ENCODE measurements at regions not wholly inside any gene's neighbourhood (a gene's known extent, or its start where the extent isn't known, plus 50 kb on each side); places are given as distances from the start of the nearest gene placed in this dataset.

DNA sequence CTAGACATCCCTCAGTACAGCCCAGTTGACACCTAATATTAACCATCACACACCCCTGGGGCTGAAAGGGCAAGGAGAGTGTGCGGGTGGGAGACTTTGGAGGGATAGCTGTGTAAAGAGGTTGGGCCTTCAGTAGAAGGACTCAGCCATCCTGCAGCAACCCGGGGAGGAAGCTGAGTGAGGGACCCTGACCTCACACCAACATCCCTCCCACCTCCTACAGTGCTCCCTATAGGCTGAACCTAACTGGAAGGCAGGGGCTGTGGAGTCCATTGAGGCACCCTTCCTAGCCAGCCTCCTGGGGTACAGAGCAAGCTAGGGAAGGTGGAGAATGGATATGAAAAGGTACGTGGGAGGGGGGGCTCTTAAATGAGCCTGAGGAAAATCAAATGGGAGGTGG is 276.3 kb downstream of the PTTG2 start:
- Histone ChIP-seq H3K4me1 (ENCODE audit: insufficient read depth, low read length, poor library complexity, severe bottlenecking) (no peaks in the 10 kb centered on the region), H3K9me3 (ENCODE audit: low read depth, low read length, poor library complexity, severe bottlenecking) (no peaks in the 10 kb centered on the region), H3K36me3 (ENCODE audit: insufficient read depth, low read length, poor library complexity, severe bottlenecking) (no peaks in the 10 kb centered on the region), H3K4me3 (ENCODE audit: low read depth, low read length, poor library complexity, severe bottlenecking) (no peak overlapping the region), H3K27ac (ENCODE audit: low read depth, low read length, poor library complexity, severe bottlenecking) (no peak overlapping the region), H3K27me3 (replicated peaks; ENCODE audit: insufficient read depth, low read depth, low read length, poor library complexity) (no peaks in the 10 kb centered on the region)
- ChIA-PET POLR2A (ENCODE audit: low non-redundant PET) (no interaction called here), CTCF (no interaction called here)
- intact Hi-C loops (cut with micrococcal nuclease; ENCODE audit: unreplicated experiment), result no loop called here
- no peak for TF ChIP-seq EZH2 (IDR thresholded peaks at IDR 0.05; ENCODE audit: borderline replicate concordance, low read depth, low read length, poor library complexity, severe bottlenecking)
- no peak for TF ChIP-seq CTCF (conservative IDR thresholded peaks at IDR 0.05; ENCODE audit: low read depth, low read length)
- DNase-seq (ENCODE audit: low spot score), result no peak
- no TSS peak for BruUV-seq (replicated peaks)

DNA sequence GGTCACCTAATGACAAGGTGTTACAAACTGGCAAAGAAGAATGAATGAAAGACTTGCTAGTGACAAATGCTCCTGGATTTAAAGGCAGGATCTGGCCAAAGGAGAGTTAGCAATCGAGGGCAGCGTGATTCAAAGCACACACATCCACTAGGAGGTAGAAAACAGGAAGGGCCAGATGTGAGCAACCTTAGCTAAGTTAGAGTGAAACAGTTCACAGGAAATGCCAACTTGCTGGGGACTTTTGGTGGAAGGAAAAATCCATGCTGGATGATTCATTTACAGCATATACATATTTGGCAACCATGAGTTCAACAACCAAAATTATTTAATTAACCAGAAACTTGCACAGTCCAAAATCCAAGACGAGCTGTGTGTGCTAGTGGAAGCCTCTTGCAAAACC is 276.9 kb downstream of the PTTG2 start:
- Histone ChIP-seq H3K9me3 (ENCODE audit: low read depth, low read length, poor library complexity, severe bottlenecking) (no peaks in the 10 kb centered on the region), H3K4me3 (ENCODE audit: low read depth, low read length, poor library complexity, severe bottlenecking) (no peak overlapping the region), H3K27me3 (replicated peaks; ENCODE audit: insufficient read depth, low read depth, low read length, poor library complexity) (no peaks in the 10 kb centered on the region), H3K36me3 (ENCODE audit: insufficient read depth, low read length, poor library complexity, severe bottlenecking) (no peaks in the 10 kb centered on the region), H3K27ac (ENCODE audit: low read depth, low read length, poor library complexity, severe bottlenecking) (no peak overlapping the region), H3K4me1 (ENCODE audit: insufficient read depth, low read length, poor library complexity, severe bottlenecking) (no peaks in the 10 kb centered on the region)
- intact Hi-C loops (cut with micrococcal nuclease; ENCODE audit: unreplicated experiment), result no loop called here
- POLR2A ChIA-PET (ENCODE audit: low non-redundant PET), result no interaction called here
- DNase-seq (ENCODE audit: low spot score), result no peak
- CTCF ChIA-PET, result no interaction called here
- TF ChIP-seq EZH2 (IDR thresholded peaks at IDR 0.05; ENCODE audit: borderline replicate concordance, low read depth, low read length, poor library complexity, severe bottlenecking), result no peak
- no peak for TF ChIP-seq CTCF (conservative IDR thresholded peaks at IDR 0.05; ENCODE audit: low read depth, low read length)
- BruUV-seq (replicated peaks), result no TSS peak

DNA sequence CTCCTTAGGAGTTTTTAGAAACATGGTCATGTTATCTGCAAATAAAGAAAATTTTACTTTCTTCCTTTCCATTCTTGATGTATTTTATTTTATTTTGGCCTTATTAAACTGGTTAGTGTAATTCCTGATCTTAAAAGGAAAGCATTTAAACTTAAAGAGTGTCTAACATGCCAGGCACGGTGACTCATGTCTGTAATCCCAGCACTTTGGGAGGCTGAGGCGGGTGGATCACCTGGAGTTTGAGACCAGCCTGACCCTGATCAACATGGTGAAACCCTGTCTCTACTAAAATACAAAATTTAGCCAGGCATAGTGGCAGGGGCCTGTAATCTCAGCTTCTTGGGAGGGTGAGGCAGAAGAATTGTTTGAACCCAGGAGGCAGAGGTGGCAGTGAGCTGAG is 281.3 kb downstream of the PTTG2 start:
- no peaks in the 10 kb centered on the region for H3K27me3 ChIP-seq (replicated peaks; ENCODE audit: insufficient read depth, low read depth, low read length, poor library complexity)
- TF ChIP-seq CTCF (conservative IDR thresholded peaks at IDR 0.05; ENCODE audit: low read depth, low read length) (no peak), EZH2 (IDR thresholded peaks at IDR 0.05; ENCODE audit: borderline replicate concordance, low read depth, low read length, poor library complexity, severe bottlenecking) (no peak)
- DNase-seq (ENCODE audit: low spot score), result no peak
- no peaks in the 10 kb centered on the region for H3K36me3 ChIP-seq (ENCODE audit: insufficient read depth, low read length, poor library complexity, severe bottlenecking)
- no peak overlapping the region for H3K27ac ChIP-seq (ENCODE audit: low read depth, low read length, poor library complexity, severe bottlenecking)
- H3K4me3 ChIP-seq (ENCODE audit: low read depth, low read length, poor library complexity, severe bottlenecking), result no peak overlapping the region
- CTCF ChIA-PET, result no interaction called here
- H3K9me3 ChIP-seq (ENCODE audit: low read depth, low read length, poor library complexity, severe bottlenecking), result no peaks in the 10 kb centered on the region
- POLR2A ChIA-PET (ENCODE audit: low non-redundant PET), result no interaction called here
- no peaks in the 10 kb centered on the region for H3K4me1 ChIP-seq (ENCODE audit: insufficient read depth, low read length, poor library complexity, severe bottlenecking)
- intact Hi-C loops (cut with micrococcal nuclease; ENCODE audit: unreplicated experiment), result no loop called here
- BruUV-seq (replicated peaks), result no TSS peak

Measured in A673 (cell line).